ENCODE measurements at regions not wholly inside any gene's neighbourhood (a gene's known extent, or its start where the extent isn't known, plus 50 kb on each side); places are given as distances from the start of the nearest gene placed in this dataset.

- no peak overlapping the region for H3K27ac Mint-ChIP-seq
- no peak for DNase-seq
- H3K9me3 Mint-ChIP-seq = no peaks in the 10 kb centered on the region
- Histone ChIP-seq H3K27ac (ENCODE audit: low read depth, low read length) (no peak overlapping the region), H3K27me3 (ENCODE audit: control insufficient read depth, insufficient read depth, low read length, poor library complexity, severe bottlenecking) (no peaks in the 10 kb centered on the region), H3K4me3 (ENCODE audit: low read length) (no peak overlapping the region), H3K9ac (ENCODE audit: extremely low read depth, low read length, poor library complexity, severe bottlenecking) (no peak overlapping the region), H3K9me3 (ENCODE audit: control insufficient read depth, low read length) (no peaks in the 10 kb centered on the region), H3K4me1 (ENCODE audit: control insufficient read depth, insufficient read depth, low read length) (no peaks in the 10 kb centered on the region), H3K36me3 (ENCODE audit: control insufficient read depth, insufficient read depth, low read length) (peaks cover 93% of the 10 kb centered on the region)
- TF ChIP-seq, protein P1, sequence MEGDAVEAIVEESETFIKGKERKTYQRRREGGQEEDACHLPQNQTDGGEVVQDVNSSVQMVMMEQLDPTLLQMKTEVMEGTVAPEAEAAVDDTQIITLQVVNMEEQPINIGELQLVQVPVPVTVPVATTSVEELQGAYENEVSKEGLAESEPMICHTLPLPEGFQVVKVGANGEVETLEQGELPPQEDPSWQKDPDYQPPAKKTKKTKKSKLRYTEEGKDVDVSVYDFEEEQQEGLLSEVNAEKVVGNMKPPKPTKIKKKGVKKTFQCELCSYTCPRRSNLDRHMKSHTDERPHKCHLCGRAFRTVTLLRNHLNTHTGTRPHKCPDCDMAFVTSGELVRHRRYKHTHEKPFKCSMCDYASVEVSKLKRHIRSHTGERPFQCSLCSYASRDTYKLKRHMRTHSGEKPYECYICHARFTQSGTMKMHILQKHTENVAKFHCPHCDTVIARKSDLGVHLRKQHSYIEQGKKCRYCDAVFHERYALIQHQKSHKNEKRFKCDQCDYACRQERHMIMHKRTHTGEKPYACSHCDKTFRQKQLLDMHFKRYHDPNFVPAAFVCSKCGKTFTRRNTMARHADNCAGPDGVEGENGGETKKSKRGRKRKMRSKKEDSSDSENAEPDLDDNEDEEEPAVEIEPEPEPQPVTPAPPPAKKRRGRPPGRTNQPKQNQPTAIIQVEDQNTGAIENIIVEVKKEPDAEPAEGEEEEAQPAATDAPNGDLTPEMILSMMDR (conservative IDR thresholded peaks at IDR 0.05) = no peak
- H3K36me3 Mint-ChIP-seq (ENCODE audit: low read depth) = peaks cover 59% of the 10 kb centered on the region
- H3K27me3 Mint-ChIP-seq (ENCODE audit: insufficient read depth) = no peaks in the 10 kb centered on the region
- H3K4me1 Mint-ChIP-seq = peaks cover 7% of the 10 kb centered on the region
- WGBS, 2 experiments (ENCODE audit: insufficient coverage in 1 of 2, insufficient read length in 1 of 2) = 93 to 94% methylated on average over 3 to 13 of the region's 13 CpGs
- no peak overlapping the region for H3K4me3 Mint-ChIP-seq
Observed at GRCh38 chr1:232428786-232429530, 201.0 kb downstream of the SIPA1L2 start.

DNA sequence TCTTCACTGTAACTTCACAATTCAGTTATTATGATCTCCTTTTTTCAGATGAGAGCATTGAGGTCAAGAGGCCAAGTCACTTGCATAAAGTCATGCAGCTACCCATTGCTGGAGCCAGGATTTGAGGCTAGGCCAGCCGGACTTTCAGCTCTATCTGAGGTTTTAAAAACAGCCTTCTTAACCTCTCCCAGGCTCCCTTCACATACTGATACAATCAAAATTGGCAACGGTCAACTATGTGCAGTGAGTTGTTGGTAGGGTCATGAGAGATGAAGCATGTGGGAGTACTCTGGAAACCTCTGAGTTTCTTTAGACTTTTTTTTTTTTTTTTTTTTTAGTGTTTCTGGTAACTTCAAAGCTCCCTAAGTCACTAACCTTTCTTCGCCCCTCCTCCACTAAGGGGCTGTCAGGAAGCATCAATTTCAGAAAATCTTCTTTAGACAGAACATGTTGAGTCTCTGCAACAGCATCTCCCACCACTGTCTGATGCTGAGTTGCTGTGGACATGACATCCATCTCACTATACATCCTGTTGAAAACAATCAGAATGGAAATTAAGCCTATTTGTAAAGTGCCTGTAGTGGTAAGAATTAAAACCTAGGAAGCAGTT is 201.8 kb downstream of the SIPA1L2 start:
- TF ChIP-seq, protein P1 (conservative IDR thresholded peaks at IDR 0.05) = no peak
- no peaks in the 10 kb centered on the region for H3K4me1 ChIP-seq (ENCODE audit: control insufficient read depth, insufficient read depth, low read length)
- no peaks in the 10 kb centered on the region for H3K9me3 ChIP-seq (ENCODE audit: control insufficient read depth, low read length)
- Mint-ChIP-seq H3K4me3 (no peak overlapping the region), H3K9me3 (no peaks in the 10 kb centered on the region), H3K27ac (no peak overlapping the region), H3K27me3 (ENCODE audit: insufficient read depth) (no peaks in the 10 kb centered on the region), H3K4me1 (peaks cover 7% of the 10 kb centered on the region), H3K36me3 (ENCODE audit: low read depth) (peaks cover 62% of the 10 kb centered on the region)
- no peak overlapping the region for H3K4me3 ChIP-seq (ENCODE audit: low read length)
- no peak overlapping the region for H3K9ac ChIP-seq (ENCODE audit: extremely low read depth, low read length, poor library complexity, severe bottlenecking)
- WGBS, 2 experiments (ENCODE audit: insufficient coverage in 1 of 2, insufficient read length in 1 of 2) = 97 to 100% methylated on average over 2 to 3 of the region's 3 CpGs
- H3K36me3 ChIP-seq (ENCODE audit: control insufficient read depth, insufficient read depth, low read length) = peaks cover 95% of the 10 kb centered on the region
- H3K27ac ChIP-seq (ENCODE audit: low read depth, low read length) = no peak overlapping the region
- H3K27me3 ChIP-seq (ENCODE audit: control insufficient read depth, insufficient read depth, low read length, poor library complexity, severe bottlenecking) = no peaks in the 10 kb centered on the region
- DNase-seq = no peak

- Histone ChIP-seq H3K4me1 (ENCODE audit: control insufficient read depth, insufficient read depth, low read length) (no peaks in the 10 kb centered on the region), H3K4me3 (ENCODE audit: low read length) (no peak overlapping the region), H3K27ac (ENCODE audit: low read depth, low read length) (no peak overlapping the region), H3K9me3 (ENCODE audit: control insufficient read depth, low read length) (no peaks in the 10 kb centered on the region), H3K9ac (ENCODE audit: extremely low read depth, low read length, poor library complexity, severe bottlenecking) (no peak overlapping the region), H3K27me3 (ENCODE audit: control insufficient read depth, insufficient read depth, low read length, poor library complexity, severe bottlenecking) (no peaks in the 10 kb centered on the region), H3K36me3 (ENCODE audit: control insufficient read depth, insufficient read depth, low read length) (peaks cover 95% of the 10 kb centered on the region)
- H3K4me1 Mint-ChIP-seq = peaks cover 6% of the 10 kb centered on the region
- no peaks in the 10 kb centered on the region for H3K27me3 Mint-ChIP-seq (ENCODE audit: insufficient read depth)
- peaks cover 57% of the 10 kb centered on the region for H3K36me3 Mint-ChIP-seq (ENCODE audit: low read depth)
- no peak for DNase-seq
- TF ChIP-seq, protein P1 (conservative IDR thresholded peaks at IDR 0.05) = no peak
- H3K9me3 Mint-ChIP-seq = no peaks in the 10 kb centered on the region
- H3K4me3 Mint-ChIP-seq = no peak overlapping the region
- no peak overlapping the region for H3K27ac Mint-ChIP-seq
Observed at GRCh38 chr1:232426801-232427200, 203.1 kb downstream of the SIPA1L2 start.

All from endodermal cell (in vitro differentiated cells).